ENCODE measurements at regions not wholly inside any gene's neighbourhood (a gene's known extent, or its start where the extent isn't known, plus 50 kb on each side); places are given as distances from the start of the nearest gene placed in this dataset.

DNA sequence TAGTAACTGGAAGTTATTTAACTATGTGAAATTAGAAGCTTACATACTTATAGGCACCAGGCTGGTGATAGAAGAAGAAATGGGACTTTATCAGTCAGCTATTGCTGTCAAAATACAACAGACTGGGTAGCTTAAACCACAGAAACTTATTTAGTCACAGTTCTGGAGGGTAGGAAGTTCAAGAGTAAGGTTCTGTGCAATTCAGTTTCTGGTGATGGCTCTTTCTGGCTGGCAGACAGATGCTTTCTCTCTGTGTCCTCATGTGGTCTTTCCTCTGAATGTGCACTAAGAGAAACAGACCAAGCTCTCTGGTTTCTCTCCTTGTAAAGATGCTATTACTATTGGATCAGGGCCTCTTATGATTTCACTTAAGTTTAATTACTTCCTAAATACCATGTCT is 92.1 kb upstream of the ANKRD50 start:
- Mint-ChIP-seq H3K27me3 (no peaks in the 10 kb centered on the region), H3K36me3 (ENCODE audit: low read depth) (no peaks in the 10 kb centered on the region), H3K4me3 (no peak overlapping the region), H3K4me1 (no peaks in the 10 kb centered on the region), H3K9me3 (peaks cover 11% of the 10 kb centered on the region), H3K27ac (no peak overlapping the region)
- ATAC-seq (no peak), DNase-seq (no peak)

- ATAC-seq (no peak), DNase-seq (no peak)
- no peaks in the 10 kb centered on the region for H3K4me1 Mint-ChIP-seq
- peaks cover 11% of the 10 kb centered on the region for H3K9me3 Mint-ChIP-seq
- H3K4me3 Mint-ChIP-seq = no peak overlapping the region
- H3K27ac Mint-ChIP-seq = no peak overlapping the region
- no peaks in the 10 kb centered on the region for H3K27me3 Mint-ChIP-seq
- H3K36me3 Mint-ChIP-seq (ENCODE audit: low read depth) = no peaks in the 10 kb centered on the region
These were observed 91.5 kb upstream of the ANKRD50 start for GRCh38 chr4:124804041-124804440.

DNA sequence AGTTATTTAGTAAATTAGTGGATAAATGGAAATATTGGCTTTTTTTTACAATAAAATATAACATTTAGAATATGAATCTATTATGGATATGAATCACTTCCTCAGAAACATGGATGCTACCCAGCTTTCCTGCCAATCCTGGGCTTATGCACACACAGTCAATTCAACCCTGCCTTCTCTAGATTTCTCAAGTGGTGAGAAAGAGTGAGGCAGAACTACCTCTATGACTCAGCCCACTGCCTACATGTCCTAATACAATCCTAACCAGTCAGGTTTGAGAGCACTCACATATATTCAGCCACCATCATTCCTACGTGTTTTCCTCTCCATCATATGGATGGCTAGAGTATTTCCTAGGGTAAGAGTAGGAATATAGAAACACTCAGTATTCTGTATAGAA is 91.1 kb upstream of the ANKRD50 start:
- no peaks in the 10 kb centered on the region for H3K36me3 Mint-ChIP-seq (ENCODE audit: low read depth)
- no peak overlapping the region for H3K27ac Mint-ChIP-seq
- no peak for DNase-seq
- no peak overlapping the region for H3K4me3 Mint-ChIP-seq
- peaks cover 11% of the 10 kb centered on the region for H3K9me3 Mint-ChIP-seq
- no peaks in the 10 kb centered on the region for H3K4me1 Mint-ChIP-seq
- ATAC-seq = peak; percentile 63
- no peaks in the 10 kb centered on the region for H3K27me3 Mint-ChIP-seq

- no peak for ATAC-seq
These were observed 90.5 kb upstream of the ANKRD50 start for GRCh38 chr4:124803026-124803425.

DNA sequence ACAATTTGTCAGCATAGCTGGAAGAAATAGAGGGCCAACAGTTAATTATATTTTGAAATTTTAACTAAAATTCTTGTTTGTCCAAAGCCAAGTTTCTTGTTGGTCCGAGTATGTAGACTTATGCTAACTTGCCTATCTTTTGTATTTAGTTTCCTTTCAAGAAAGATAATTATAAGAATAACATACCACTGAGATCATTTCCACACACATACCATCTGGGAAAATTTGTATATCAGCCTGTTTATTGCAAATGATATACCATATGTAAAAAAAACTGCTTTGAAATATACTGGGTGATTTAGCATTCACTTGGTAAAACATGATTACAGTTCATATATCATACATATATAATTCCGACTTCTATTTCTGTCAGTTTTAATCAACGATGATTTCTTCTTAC is 84.7 kb upstream of the ANKRD50 start:
- peaks cover 4% of the 10 kb centered on the region for H3K9me3 Mint-ChIP-seq
- DNase-seq (no peak), ATAC-seq (no peak)
- no peaks in the 10 kb centered on the region for H3K36me3 Mint-ChIP-seq (ENCODE audit: low read depth)
- H3K4me3 Mint-ChIP-seq = no peak overlapping the region
- H3K4me1 Mint-ChIP-seq = no peaks in the 10 kb centered on the region
- no peak overlapping the region for H3K27ac Mint-ChIP-seq
- no peaks in the 10 kb centered on the region for H3K27me3 Mint-ChIP-seq

More at GRCh38 chr4:124803026-124803425, 90.5 kb upstream of the ANKRD50 start:
- Mint-ChIP-seq H3K27ac (no peak overlapping the region), H3K27me3 (no peaks in the 10 kb centered on the region), H3K4me1 (no peaks in the 10 kb centered on the region), H3K4me3 (no peak overlapping the region), H3K9me3 (peaks cover 11% of the 10 kb centered on the region), H3K36me3 (ENCODE audit: low read depth) (no peaks in the 10 kb centered on the region)
- no peak for DNase-seq

GRCh38 chr4:124790471-124790870 is 77.9 kb upstream of the ANKRD50 start:
- no peaks in the 10 kb centered on the region for H3K36me3 Mint-ChIP-seq (ENCODE audit: low read depth)
- no peak for ATAC-seq

GRCh38 chr4:124786634-124787033 is 74.1 kb upstream of the ANKRD50 start:
- no peak overlapping the region for H3K4me3 Mint-ChIP-seq
- no peak for DNase-seq
- no peak for ATAC-seq
- H3K27ac Mint-ChIP-seq = no peak overlapping the region
- no peaks in the 10 kb centered on the region for H3K4me1 Mint-ChIP-seq
- no peaks in the 10 kb centered on the region for H3K9me3 Mint-ChIP-seq
- H3K27me3 Mint-ChIP-seq = peaks cover 1% of the 10 kb centered on the region
- H3K36me3 Mint-ChIP-seq (ENCODE audit: low read depth) = no peaks in the 10 kb centered on the region

More at GRCh38 chr4:124790471-124790870, 77.9 kb upstream of the ANKRD50 start:
- H3K27ac Mint-ChIP-seq = no peak overlapping the region
- no peak overlapping the region for H3K4me3 Mint-ChIP-seq
- H3K9me3 Mint-ChIP-seq = no peaks in the 10 kb centered on the region
- peaks cover 1% of the 10 kb centered on the region for H3K27me3 Mint-ChIP-seq
- no peaks in the 10 kb centered on the region for H3K4me1 Mint-ChIP-seq
- DNase-seq = no peak

- no peak overlapping the region for H3K4me3 Mint-ChIP-seq
- DNase-seq = no peak
- no peaks in the 10 kb centered on the region for H3K36me3 Mint-ChIP-seq (ENCODE audit: low read depth)
- H3K9me3 Mint-ChIP-seq = no peaks in the 10 kb centered on the region
- no peak for ATAC-seq
- H3K4me1 Mint-ChIP-seq = no peaks in the 10 kb centered on the region
- H3K27ac Mint-ChIP-seq = no peak overlapping the region
- peaks cover 1% of the 10 kb centered on the region for H3K27me3 Mint-ChIP-seq
These were observed 73.1 kb upstream of the ANKRD50 start for GRCh38 chr4:124785645-124786044.

DNA sequence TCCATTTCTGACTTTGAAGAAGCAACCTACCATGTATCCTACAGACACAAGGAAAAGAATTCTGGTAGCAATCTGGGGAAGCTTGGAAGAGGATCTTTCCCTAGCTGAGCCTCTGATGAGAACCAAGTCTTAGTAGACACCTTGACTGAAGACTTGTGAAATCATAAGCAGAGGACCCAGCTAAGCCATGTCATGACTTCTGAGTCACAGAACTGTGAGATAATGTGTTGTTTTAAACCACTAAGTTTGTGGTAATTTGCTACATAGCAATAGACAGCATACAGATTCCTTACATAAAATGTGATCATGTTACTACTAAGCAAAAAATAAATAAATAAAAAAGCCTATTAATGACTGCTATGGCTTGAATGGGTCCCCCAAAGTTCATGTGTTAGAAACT is 71.3 kb upstream of the ANKRD50 start:
- Mint-ChIP-seq H3K9me3 (no peaks in the 10 kb centered on the region), H3K36me3 (ENCODE audit: low read depth) (no peaks in the 10 kb centered on the region), H3K27ac (no peak overlapping the region), H3K27me3 (no peaks in the 10 kb centered on the region), H3K4me1 (no peaks in the 10 kb centered on the region), H3K4me3 (no peak overlapping the region)
- no peak for ATAC-seq
- DNase-seq = no peak

- Mint-ChIP-seq H3K4me3 (no peak overlapping the region), H3K27me3 (no peaks in the 10 kb centered on the region), H3K27ac (no peak overlapping the region), H3K4me1 (no peaks in the 10 kb centered on the region), H3K36me3 (ENCODE audit: low read depth) (no peaks in the 10 kb centered on the region), H3K9me3 (peaks cover 3% of the 10 kb centered on the region)
- ATAC-seq = no peak
- no peak for DNase-seq
These were observed 64.5 kb upstream of the ANKRD50 start for GRCh38 chr4:124777007-124777406.

GRCh38 chr4:124768596-124769365 is 56.2 kb upstream of the ANKRD50 start:
- DNase-seq (no peak), ATAC-seq (no peak)
- no peaks in the 10 kb centered on the region for H3K4me1 Mint-ChIP-seq
- no peaks in the 10 kb centered on the region for H3K27me3 Mint-ChIP-seq
- H3K4me3 Mint-ChIP-seq = no peak overlapping the region
- no peaks in the 10 kb centered on the region for H3K9me3 Mint-ChIP-seq
- H3K27ac Mint-ChIP-seq = no peak overlapping the region
- H3K36me3 Mint-ChIP-seq (ENCODE audit: low read depth) = no peaks in the 10 kb centered on the region

- no peaks in the 10 kb centered on the region for H3K36me3 Mint-ChIP-seq (ENCODE audit: low read depth)
- no peaks in the 10 kb centered on the region for H3K4me1 Mint-ChIP-seq
- H3K27me3 Mint-ChIP-seq = no peaks in the 10 kb centered on the region
- H3K4me3 Mint-ChIP-seq = no peak overlapping the region
- no peaks in the 10 kb centered on the region for H3K9me3 Mint-ChIP-seq
- ATAC-seq = no peak
- DNase-seq = no peak
- H3K27ac Mint-ChIP-seq = no peak overlapping the region
These were observed 50.4 kb upstream of the ANKRD50 start for GRCh38 chr4:124762956-124763355.
